Lower leg skin (tissue), 3 donors: ENCODE measurements at regions not wholly inside any gene's neighbourhood (a gene's known extent, or its start where the extent isn't known, plus 50 kb on each side); places are given as distances from the start of the nearest gene placed in this dataset.

Source experiments
- CTCF ChIP-seq, 3 donors: fragments of 450-650 bp; IDR thresholded peaks; one replicate each; pipeline ENCODE4 v1.5.1; 2016; ENCODE audit warnings: antibody characterized with exemption in 3 of 3, mild to moderate bottlenecking in 3 of 3, moderate library complexity in 2 of 3
- POLR2A ChIP-seq, 2 donors: fragments of 450-650 bp; IDR thresholded peaks; one replicate each; pipeline ENCODE4 v1.6.1; 2016 to 2017; ENCODE audit warnings: antibody characterized with exemption in 2 of 2, mild to moderate bottlenecking in 1 of 2, moderate library complexity in 1 of 2

- TF ChIP-seq CTCF (IDR thresholded peaks at IDR 0.05), result no peak
- no peak for TF ChIP-seq POLR2A (IDR thresholded peaks at IDR 0.05)
Measured at GRCh38 chr16:86955136-86955855, 361.9 kb downstream of the C16orf95 start.
